ENCODE measurements at regions not wholly inside any gene's neighbourhood (a gene's known extent, or its start where the extent isn't known, plus 50 kb on each side); places are given as distances from the start of the nearest gene placed in this dataset.
A peak's percentile ranks its signal among the peaks of the same experiment; 100 is the strongest.

- peak; percentile 77 for DNase-seq (ENCODE audit: low read depth, low spot score)
Measured at GRCh38 chr12:19625551-19625950, 186.3 kb downstream of the AEBP2 start.

GRCh38 chr12:19627719-19628118 lies 188.4 kb downstream of the AEBP2 start:
- DNase-seq (ENCODE audit: low read depth, low spot score), result no peak

- DNase-seq (ENCODE audit: low read depth, low spot score), result no peak
Measured at GRCh38 chr12:19630536-19630935, 191.2 kb downstream of the AEBP2 start.

- DNase-seq (ENCODE audit: low read depth, low spot score), result no peak
Measured at GRCh38 chr12:19633194-19633593, 193.9 kb downstream of the AEBP2 start.

GRCh38 chr12:19633641-19634040 lies 194.3 kb downstream of the AEBP2 start:
- no peak for DNase-seq (ENCODE audit: low read depth, low spot score)

- no peak for DNase-seq (ENCODE audit: low read depth, low spot score)
Measured at GRCh38 chr12:19639781-19640415, 200.6 kb downstream of the AEBP2 start.

- DNase-seq (ENCODE audit: low read depth, low spot score), result no peak
Measured at GRCh38 chr12:19641235-19642080, 202.2 kb downstream of the AEBP2 start.

- no peak for DNase-seq (ENCODE audit: low read depth, low spot score)
Measured at GRCh38 chr12:19642345-19642744, 203.1 kb downstream of the AEBP2 start.

GRCh38 chr12:19643635-19644034 lies 204.3 kb downstream of the AEBP2 start:
- DNase-seq (ENCODE audit: low read depth, low spot score), result peak; percentile 35

GRCh38 chr12:19644571-19644970 lies 205.3 kb downstream of the AEBP2 start:
- DNase-seq (ENCODE audit: low read depth, low spot score), result no peak

- DNase-seq (ENCODE audit: low read depth, low spot score), result no peak
Measured at GRCh38 chr12:19645823-19646222, 206.5 kb downstream of the AEBP2 start.

- DNase-seq (ENCODE audit: low read depth, low spot score), result no peak
Measured at GRCh38 chr12:19646599-19646998, 207.3 kb downstream of the AEBP2 start.

GRCh38 chr12:19647806-19648556 lies 208.7 kb downstream of the AEBP2 start:
- DNase-seq (ENCODE audit: low read depth, low spot score), result no peak

GRCh38 chr12:19648591-19648990 lies 209.3 kb downstream of the AEBP2 start:
- DNase-seq (ENCODE audit: low read depth, low spot score), result no peak

GRCh38 chr12:19652386-19652785 lies 213.1 kb downstream of the AEBP2 start:
- no peak for DNase-seq (ENCODE audit: low read depth, low spot score)

- peak; percentile 9 for DNase-seq (ENCODE audit: low read depth, low spot score)
Measured at GRCh38 chr12:19654650-19655376, 215.5 kb downstream of the AEBP2 start.

GRCh38 chr12:19657118-19657731 lies 217.9 kb downstream of the AEBP2 start:
- no peak for DNase-seq (ENCODE audit: low read depth, low spot score)

- DNase-seq (ENCODE audit: low read depth, low spot score), result no peak
Measured at GRCh38 chr12:19657732-19658130, 218.4 kb downstream of the AEBP2 start.

- no peak for DNase-seq (ENCODE audit: low read depth, low spot score)
Measured at GRCh38 chr12:19659086-19659485, 219.8 kb downstream of the AEBP2 start.

GRCh38 chr12:19659501-19659900 lies 220.2 kb downstream of the AEBP2 start:
- no peak for DNase-seq (ENCODE audit: low read depth, low spot score)

Measured in smooth muscle cell of the brain vasculature (primary cell).